H1 (cell line): ENCODE measurements at regions not wholly inside any gene's neighbourhood (a gene's known extent, or its start where the extent isn't known, plus 50 kb on each side); places are given as distances from the start of the nearest gene placed in this dataset.

Source experiments
- CTCF ChIA-PET: fragments of 300-600 bp; sonication (Branson Sonifier 250); formaldehyde crosslinking; loops from one replicate; lab custom pipeline; 2021; ENCODE audit not compliant: partially characterized antibody; lab: Charles Lee
- POLR2A ChIA-PET: fragments of 300-600 bp; sonication (Branson Sonifier 250); formaldehyde crosslinking; loops from one replicate; lab custom pipeline; 2021; ENCODE audit warnings: inconsistent platforms; ENCODE audit not compliant: partially characterized antibody; lab: Charles Lee
- DNase-seq, 2 experiments: peaks; one replicate each; pipeline versions ENCODE4 v3.0.0 to v3.0.0-alpha.2; 2010 to 2022; ENCODE audit warnings: low spot score in 2 of 2, low read depth in 1 of 2, mixed read lengths in 1 of 2
- FAIRE-seq: peaks from 2 replicates; lab custom pipeline; 2011; peaks lifted over from hg19 to GRCh38; lab: Jason Lieb, UNC
- H2AFZ ChIP-seq: 2 replicates; pipeline ENCODE4 v1.8.1; 2012; ENCODE audit warnings: low read length, inconsistent platforms
- H2AK5ac ChIP-seq: 2 replicates; pipeline ENCODE4 v1.6.1; 2013; ENCODE audit warnings: low read depth, low read length
- H2BK120ac ChIP-seq: replicated peaks from 2 replicates; pipeline ENCODE3; 2013; ENCODE audit warnings: low read depth, low read length, inconsistent platforms
- H2BK12ac ChIP-seq: 2 replicates; pipeline ENCODE4 v1.6.1; 2013; ENCODE audit warnings: low read depth, low read length
- H2BK15ac ChIP-seq: 2 replicates; pipeline ENCODE4 v1.6.1; 2013; ENCODE audit warnings: low read length
- H2BK20ac ChIP-seq: 2 replicates; pipeline ENCODE4 v1.6.1; 2013; ENCODE audit warnings: low read length
- H2BK5ac ChIP-seq: 2 replicates; pipeline ENCODE4 v1.6.1; 2013; ENCODE audit warnings: low read depth, low read length
- H3K14ac ChIP-seq: 2 replicates; pipeline ENCODE4 v1.6.1; 2013; ENCODE audit warnings: inconsistent platforms; ENCODE audit not compliant: insufficient read length
- H3K18ac ChIP-seq: 2 replicates; pipeline ENCODE4 v1.6.1; 2013; ENCODE audit warnings: low read length; ENCODE audit errors: extremely low read depth
- H3K23ac ChIP-seq: 2 replicates; pipeline ENCODE4 v1.6.1; 2013; ENCODE audit warnings: inconsistent platforms; ENCODE audit not compliant: insufficient read length
- H3K23me2 ChIP-seq: 2 replicates; pipeline ENCODE4 v1.6.1; 2013; ENCODE audit warnings: low read depth, low read length
- H3K27ac ChIP-seq: 2 replicates; pipeline ENCODE4 v1.6.1; 2011; ENCODE audit warnings: low read depth, low read length, inconsistent platforms
- H3K27me3 ChIP-seq, 4 experiments: replicated peaks in 1 of 4; 1 replicate in 1 of 4; 2 replicates in 3 of 4; pipeline versions ENCODE4 v1.6.1 to v1.8.1; 2011 to 2013; ENCODE audit warnings: low read length in 3 of 4, mild to moderate bottlenecking in 3 of 4, inconsistent platforms in 2 of 4, mixed read lengths in 2 of 4, moderate library complexity in 1 of 4; ENCODE audit not compliant: control insufficient read depth in 3 of 4, insufficient read depth in 3 of 4; ENCODE audit errors: extremely low read depth in 1 of 4
- H3K36me3 ChIP-seq, 4 experiments: 2 replicates each; pipeline versions ENCODE4 v1.6.1 to v1.8.1; 2011 to 2013; ENCODE audit warnings: mild to moderate bottlenecking in 4 of 4, low read length in 3 of 4, moderate library complexity in 2 of 4, control low read depth in 1 of 4, inconsistent platforms in 1 of 4; ENCODE audit not compliant: insufficient read depth in 4 of 4, control insufficient read depth in 2 of 4
- H3K4ac ChIP-seq: replicated peaks from 2 replicates; pipeline ENCODE3; 2013; ENCODE audit warnings: low read length, low read depth, mixed read lengths, inconsistent platforms; ENCODE audit not compliant: insufficient read length
- H3K4me1 ChIP-seq, 4 experiments: replicated peaks in 1 of 4; 1 replicate in 1 of 4; 2 replicates in 3 of 4; pipeline versions ENCODE4 v1.6.1 to v1.8.1; 2011 to 2013; ENCODE audit warnings: low read length in 3 of 4, inconsistent platforms in 2 of 4, mixed read lengths in 1 of 4; ENCODE audit not compliant: insufficient read depth in 4 of 4, control insufficient read depth in 3 of 4
- H3K4me2 ChIP-seq, 2 experiments: 2 replicates each; pipeline versions ENCODE4 v1.6.1 to v1.8.1; 2011 to 2013; ENCODE audit warnings: low read depth in 2 of 2, low read length in 2 of 2, control low read depth in 1 of 2, inconsistent platforms in 1 of 2, mild to moderate bottlenecking in 1 of 2; ENCODE audit not compliant: insufficient read depth in 1 of 2
- H3K4me3 ChIP-seq, 4 experiments: fragments of 200-600, 300-600 bp in 1 of 4; sonication (generic), shearing (Covaris generic), sonication (Bioruptor Twin) in 1 of 4; 2 replicates each; pipeline versions ENCODE4 v1.5.1 to v1.8.1; 2011 to 2016; ENCODE audit warnings: low read length in 4 of 4, low read depth in 3 of 4, control low read depth in 2 of 4, inconsistent platforms in 2 of 4, mild to moderate bottlenecking in 2 of 4, mixed read lengths in 1 of 4, moderate library complexity in 1 of 4; ENCODE audit not compliant: insufficient read depth in 2 of 4; ENCODE audit errors: extremely low read depth in 1 of 4
- H3K56ac ChIP-seq: replicated peaks from 2 replicates; pipeline ENCODE3; 2013; ENCODE audit warnings: low read depth, mild to moderate bottlenecking, mixed read lengths, low read length, inconsistent platforms; ENCODE audit not compliant: insufficient read length
- H3K79me1 ChIP-seq: 2 replicates; pipeline ENCODE4 v1.6.1; 2013; ENCODE audit warnings: low read depth, low read length, control low read depth
- H3K79me2 ChIP-seq, 2 experiments: 2 replicates each; pipeline versions ENCODE4 v1.6.1 to v1.8.1; 2012 to 2013; ENCODE audit warnings: low read length in 2 of 2, mild to moderate bottlenecking in 2 of 2, inconsistent platforms in 1 of 2; ENCODE audit not compliant: insufficient read depth in 2 of 2, control insufficient read depth in 1 of 2
- H3K9ac ChIP-seq, 4 experiments: replicated peaks in 1 of 4; 1 replicate in 1 of 4; 2 replicates in 3 of 4; pipeline versions ENCODE4 v1.6.1 to v1.8.1; 2011 to 2013; ENCODE audit warnings: low read depth in 3 of 4, low read length in 3 of 4, control low read depth in 2 of 4, mild to moderate bottlenecking in 2 of 4, moderate library complexity in 2 of 4, inconsistent platforms in 1 of 4; ENCODE audit errors: extremely low read depth in 1 of 4
- H3K9me3 ChIP-seq, 2 experiments: 2 replicates each; pipeline versions ENCODE4 v1.6.1 to v1.8.1; 2012 to 2013; ENCODE audit warnings: mild to moderate bottlenecking in 2 of 2, moderate library complexity in 2 of 2, control low read depth in 1 of 2, inconsistent platforms in 1 of 2, low read depth in 1 of 2, low read length in 1 of 2, mixed read lengths in 1 of 2; ENCODE audit not compliant: insufficient read depth in 2 of 2
- H4K20me1 ChIP-seq, 2 experiments: replicated peaks in 1 of 2; 2 replicates each; pipeline versions ENCODE3 to v1.8.1; 2011 to 2013; ENCODE audit warnings: inconsistent platforms in 2 of 2, low read length in 2 of 2, mild to moderate bottlenecking in 1 of 2; ENCODE audit not compliant: insufficient read depth in 2 of 2, control insufficient read depth in 1 of 2
- H4K5ac ChIP-seq: 2 replicates; pipeline ENCODE4 v1.6.1; 2013; ENCODE audit warnings: low read length, low read depth, mixed read lengths, inconsistent platforms; ENCODE audit not compliant: insufficient read length
- H4K8ac ChIP-seq: 2 replicates; pipeline ENCODE4 v1.8.0; 2013; ENCODE audit warnings: mild to moderate bottlenecking, moderate library complexity, low read length, inconsistent platforms; ENCODE audit not compliant: insufficient read depth; ENCODE audit errors: extremely low read depth
- H4K91ac ChIP-seq: replicated peaks from 2 replicates; pipeline ENCODE3; 2013; ENCODE audit warnings: low read length, mixed read lengths, inconsistent platforms; ENCODE audit not compliant: insufficient read length
- ASH2L ChIP-seq: fragments of 200-600, 300-600 bp; sonication (generic); IDR thresholded peaks from one replicate; pipeline ENCODE4 v1.7.1; 2017; ENCODE audit warnings: low read length
- ATF2 ChIP-seq: IDR thresholded peaks from 2 replicates; pipeline ENCODE4 v1.6.1; 2012; ENCODE audit warnings: low read length, inconsistent platforms
- HDAC2 ChIP-seq, 2 experiments: fragments of 300-600 bp in 1 of 2; sonication (generic) in 1 of 2; IDR thresholded peaks; 2 replicates each; pipeline ENCODE4 v1.6.1; 2011 to 2012; ENCODE audit warnings: low read depth in 2 of 2, low read length in 2 of 2, mild to moderate bottlenecking in 2 of 2, moderate library complexity in 2 of 2, borderline replicate concordance in 1 of 2, inconsistent platforms in 1 of 2
- HDAC6 ChIP-seq: IDR thresholded peaks from one replicate; pipeline ENCODE4 v1.7.1; 2012; ENCODE audit warnings: low read depth, mild to moderate bottlenecking, inconsistent platforms, low read length, moderate library complexity
- KDM4A ChIP-seq: IDR thresholded peaks from one replicate; pipeline ENCODE4 v1.7.1; 2012; ENCODE audit warnings: low read depth, mild to moderate bottlenecking, moderate library complexity, low read length, inconsistent platforms; ENCODE audit not compliant: severe bottlenecking
- RBBP5 ChIP-seq: IDR thresholded peaks from 2 replicates; pipeline ENCODE4 v1.7.1; 2012; ENCODE audit warnings: low read depth, mild to moderate bottlenecking, inconsistent platforms, low read length, moderate library complexity, borderline replicate concordance
- RFX5 ChIP-seq: IDR thresholded peaks from 2 replicates; pipeline ENCODE4 v1.6.1; 2011; ENCODE audit warnings: low read depth, low read length, improper control_type of control experiment, borderline replicate concordance
- RNF2 ChIP-seq: fragments of 200-900, 300-1000 bp; sonication (generic); IDR thresholded peaks from 2 replicates; pipeline ENCODE4 v1.7.1; 2016; ENCODE audit warnings: borderline replicate concordance, low read depth, mild to moderate bottlenecking, antibody characterized with exemption, low read length; ENCODE audit not compliant: poor library complexity, severe bottlenecking; ENCODE audit errors: missing control alignments
- SUZ12 ChIP-seq: fragments of 200-600 bp; sonication (generic); IDR thresholded peaks from 2 replicates; pipeline ENCODE4 v1.6.1; 2012; ENCODE audit warnings: mild to moderate bottlenecking, inconsistent platforms, low read length, moderate library complexity, mixed read lengths
- TAF1 ChIP-seq: IDR thresholded peaks from 2 replicates; pipeline ENCODE4 v1.6.1; 2011; ENCODE audit warnings: mild to moderate bottlenecking, low read depth, low read length
- WGBS, 2 experiments: shearing (Covaris generic) in 1 of 2; methylation state at CpG; one replicate each; pipeline versions ENCODE4 v1.1.6 to v1.1.7; 2013 to 2015; ENCODE audit warnings: low lambda C conversion rate in 2 of 2, mixed read lengths in 2 of 2, inconsistent platforms in 1 of 2, low coverage in 1 of 2, missing lambda C conversion rate in 1 of 2; ENCODE audit not compliant: insufficient replicate concordance in 2 of 2, insufficient coverage in 1 of 2, insufficient read length in 1 of 2; ENCODE audit errors: extremely low coverage in 1 of 2, missing lambda C conversion rate in 1 of 2; 5-methylcytosine and 5-hydroxymethylcytosine counted together
- TF ChIP-seq, protein P1 (sequence below): IDR thresholded peaks from 2 replicates; pipeline ENCODE4 v1.6.1; 2012; ENCODE audit warnings: inconsistent platforms

DNA sequence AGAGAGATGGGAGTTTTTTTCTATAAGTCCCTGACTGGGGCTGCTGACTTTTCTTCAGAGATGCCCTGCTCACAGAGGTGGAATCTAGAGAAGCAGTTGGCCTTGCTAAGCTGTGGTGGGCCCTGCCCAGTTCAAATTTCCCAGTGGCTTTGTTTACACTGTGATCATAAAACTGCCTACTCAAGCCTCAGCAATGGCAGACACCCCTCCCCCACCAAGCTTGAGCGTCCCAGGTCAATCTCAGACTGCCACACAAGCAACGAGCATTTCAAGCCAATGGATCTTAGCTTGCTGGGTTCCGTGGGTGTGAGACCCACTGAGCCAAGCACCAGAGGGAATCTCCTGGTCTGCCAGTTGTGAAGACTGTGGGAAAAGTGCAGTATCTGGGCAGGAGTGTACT, 199.8 kb upstream of the WDFY3 start:
- Histone ChIP-seq H3K79me2 (no peaks in the 10 kb centered on the region), H3K56ac (no peak overlapping the region), H3K4me3 (no peak overlapping the region), H2BK12ac (no peak overlapping the region), H3K23me2 (no peaks in the 10 kb centered on the region), H3K14ac (no peak overlapping the region), H3K79me1 (no peaks in the 10 kb centered on the region), H3K36me3 (no peaks in the 10 kb centered on the region), H4K20me1 (no peaks in the 10 kb centered on the region), H3K4me1 (no peaks in the 10 kb centered on the region), H3K18ac (no peak overlapping the region), H3K4me2 (no peak overlapping the region), H3K4ac (no peak overlapping the region), H4K5ac (no peak overlapping the region), H3K27ac (no peak overlapping the region), H4K8ac (no peak overlapping the region), H2BK5ac (no peak overlapping the region), H2AK5ac (no peak overlapping the region), H3K27me3 (peaks cover 0 to 1% (median 0%) of the 10 kb centered on the region in 4 experiments; a peak in 1 of 7 replicates), H2BK20ac (no peak overlapping the region), H2AFZ (no peak overlapping the region), H3K9ac (no peak overlapping the region), H3K23ac (no peak overlapping the region), H4K91ac (no peak overlapping the region), H3K9me3 (no peaks in the 10 kb centered on the region; a peak in 1 of 4 replicates), H2BK120ac (no peak overlapping the region), H2BK15ac (no peak overlapping the region)
- FAIRE-seq (no peak), DNase-seq (no peak)
- 100% methylated on average over 3 of the region's 3 CpGs; no CpG with 5 or more reads in 1 of the 2 experiments for WGBS, 2 experiments
- TF ChIP-seq, protein P1, sequence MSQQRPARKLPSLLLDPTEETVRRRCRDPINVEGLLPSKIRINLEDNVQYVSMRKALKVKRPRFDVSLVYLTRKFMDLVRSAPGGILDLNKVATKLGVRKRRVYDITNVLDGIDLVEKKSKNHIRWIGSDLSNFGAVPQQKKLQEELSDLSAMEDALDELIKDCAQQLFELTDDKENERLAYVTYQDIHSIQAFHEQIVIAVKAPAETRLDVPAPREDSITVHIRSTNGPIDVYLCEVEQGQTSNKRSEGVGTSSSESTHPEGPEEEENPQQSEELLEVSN = no peak
- TF ChIP-seq RBBP5 = no peak
- no peak for TF ChIP-seq HDAC2 (IDR thresholded peaks at IDR 0.05; ENCODE audit: borderline replicate concordance in 1 of 2, low read depth in 2 of 2, low read length in 2 of 2)
- no peak for TF ChIP-seq TAF1
- TF ChIP-seq KDM4A = no peak
- TF ChIP-seq SUZ12 = no peak
- TF ChIP-seq ATF2 = no peak
- no peak for TF ChIP-seq ASH2L
- no peak for TF ChIP-seq RNF2
- no peak for TF ChIP-seq HDAC6
- TF ChIP-seq RFX5 = no peak
- CTCF ChIA-PET = interaction anchor here (0.9 to 2.3 kb wide), 4 partner anchors 17 to 581 kb away, joined by 3 to 7 read pairs (median 4); no protein-coding TSS in a partner anchor
- POLR2A ChIA-PET = no interaction called here
